ENCODE measurements at regions not wholly inside any gene's neighbourhood (a gene's known extent, or its start where the extent isn't known, plus 50 kb on each side); places are given as distances from the start of the nearest gene placed in this dataset.

DNA sequence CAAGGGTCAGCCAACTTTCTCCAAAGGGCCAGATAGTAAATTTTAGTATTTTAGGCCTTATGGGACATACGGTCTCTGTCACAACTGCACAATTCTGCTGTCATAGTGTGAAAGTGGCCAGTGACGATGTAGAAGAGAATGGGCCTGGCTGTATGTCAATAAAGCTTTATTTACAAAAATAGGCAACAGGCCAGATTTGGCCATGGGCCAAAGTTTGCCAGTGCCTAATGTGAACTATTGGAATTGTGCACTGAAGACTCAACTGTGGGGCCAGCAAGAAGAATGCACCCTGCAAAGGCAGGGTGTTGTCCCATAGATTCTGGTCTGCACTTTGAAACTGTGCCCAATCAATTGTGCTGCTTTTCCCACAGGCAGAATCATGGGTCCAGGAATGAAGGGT, 69.4 kb upstream of the PRR23E start:
- ChIA-PET POLR2A (no interaction called here), CTCF (no interaction called here)
- Histone ChIP-seq H3K4me3 (ENCODE audit: control insufficient read depth in 1 of 7, extremely low read depth in 1 of 7, insufficient read depth in 4 of 7, low read depth in 2 of 7, low read length in 6 of 7) (no peak overlapping the region), H3K4me1 (ENCODE audit: control extremely low read depth in 1 of 4, control insufficient read depth in 4 of 4, insufficient read depth in 4 of 4, low read length in 3 of 4) (no peaks in the 10 kb centered on the region), H3K9me3 (ENCODE audit: control extremely low read depth in 1 of 5, control insufficient read depth in 4 of 5, insufficient read depth in 2 of 5, low read depth in 1 of 5, low read length in 4 of 5) (peaks cover 0 to 2% (median 0%) of the 10 kb centered on the region in 5 experiments), H3K27me3 (replicated peaks in 2 of 5; ENCODE audit: control insufficient read depth in 4 of 5, insufficient read depth in 5 of 5, low read length in 4 of 5) (peaks cover 0 to 27% (median 3%) of the 10 kb centered on the region in 5 experiments), H3K27ac (ENCODE audit: insufficient read depth in 1 of 2, low read depth in 1 of 2, low read length in 2 of 2, poor library complexity in 1 of 2, severe bottlenecking in 2 of 2) (no peak overlapping the region), H3K36me3 (ENCODE audit: control insufficient read depth in 4 of 4, insufficient read depth in 4 of 4, low read length in 3 of 4) (no peaks in the 10 kb centered on the region)
- DNase-seq, result no peak
- 100% methylated on average over 2 of the region's 2 CpGs for WGBS (ENCODE audit: insufficient coverage)

GRCh38 chr3:127124120-127124519, 68.8 kb upstream of the PRR23E start:
- peaks cover 0 to 27% (median 3%) of the 10 kb centered on the region in 5 experiments for H3K27me3 ChIP-seq (replicated peaks in 2 of 5; ENCODE audit: control insufficient read depth in 4 of 5, insufficient read depth in 5 of 5, low read length in 4 of 5)
- peaks cover 0 to 2% (median 0%) of the 10 kb centered on the region in 5 experiments for H3K9me3 ChIP-seq (ENCODE audit: control extremely low read depth in 1 of 5, control insufficient read depth in 4 of 5, insufficient read depth in 2 of 5, low read depth in 1 of 5, low read length in 4 of 5)
- CTCF ChIA-PET, result no interaction called here
- 89% methylated on average over 1 of the region's 4 CpGs for WGBS (ENCODE audit: insufficient coverage)
- no peak for DNase-seq
- H3K36me3 ChIP-seq (ENCODE audit: control insufficient read depth in 4 of 4, insufficient read depth in 4 of 4, low read length in 3 of 4), result no peaks in the 10 kb centered on the region
- POLR2A ChIA-PET, result no interaction called here
- no peak overlapping the region for H3K4me3 ChIP-seq (ENCODE audit: control insufficient read depth in 1 of 7, extremely low read depth in 1 of 7, insufficient read depth in 4 of 7, low read depth in 2 of 7, low read length in 6 of 7)
- no peak overlapping the region for H3K27ac ChIP-seq (ENCODE audit: insufficient read depth in 1 of 2, low read depth in 1 of 2, low read length in 2 of 2, poor library complexity in 1 of 2, severe bottlenecking in 2 of 2)
- no peaks in the 10 kb centered on the region for H3K4me1 ChIP-seq (ENCODE audit: control extremely low read depth in 1 of 4, control insufficient read depth in 4 of 4, insufficient read depth in 4 of 4, low read length in 3 of 4)

GRCh38 chr3:127131424-127132170, 61.3 kb upstream of the PRR23E start:
- ChIA-PET POLR2A (no interaction called here), CTCF (interaction anchor here (1.0 kb wide), 1 partner anchor 10 kb away, joined by 4 read pairs; no protein-coding TSS in a partner anchor)
- Histone ChIP-seq H3K4me1 (ENCODE audit: control extremely low read depth in 1 of 4, control insufficient read depth in 4 of 4, insufficient read depth in 4 of 4, low read length in 3 of 4) (peaks cover 0 to 10% (median 2%) of the 10 kb centered on the region in 4 experiments), H3K27me3 (replicated peaks in 2 of 5; ENCODE audit: control insufficient read depth in 4 of 5, insufficient read depth in 5 of 5, low read length in 4 of 5) (peaks cover 0 to 61% (median 28%) of the 10 kb centered on the region in 5 experiments), H3K36me3 (ENCODE audit: control insufficient read depth in 4 of 4, insufficient read depth in 4 of 4, low read length in 3 of 4) (no peaks in the 10 kb centered on the region), H3K27ac (ENCODE audit: insufficient read depth in 1 of 2, low read depth in 1 of 2, low read length in 2 of 2, poor library complexity in 1 of 2, severe bottlenecking in 2 of 2) (no peak overlapping the region), H3K9me3 (ENCODE audit: control extremely low read depth in 1 of 5, control insufficient read depth in 4 of 5, insufficient read depth in 2 of 5, low read depth in 1 of 5, low read length in 4 of 5) (no peaks in the 10 kb centered on the region), H3K4me3 (ENCODE audit: control insufficient read depth in 1 of 7, extremely low read depth in 1 of 7, insufficient read depth in 4 of 7, low read depth in 2 of 7, low read length in 6 of 7) (no peak overlapping the region)
- DNase-seq, result no peak
- WGBS (ENCODE audit: insufficient coverage), result 91% methylated on average over 6 of the region's 10 CpGs

- DNase-seq, result no peak
- H3K4me1 ChIP-seq (ENCODE audit: control extremely low read depth in 1 of 4, control insufficient read depth in 4 of 4, insufficient read depth in 4 of 4, low read length in 3 of 4), result peaks cover 0 to 10% (median 2%) of the 10 kb centered on the region in 4 experiments
- H3K36me3 ChIP-seq (ENCODE audit: control insufficient read depth in 4 of 4, insufficient read depth in 4 of 4, low read length in 3 of 4), result no peaks in the 10 kb centered on the region
- CTCF ChIA-PET, result no interaction called here
- peaks cover 0 to 69% (median 33%) of the 10 kb centered on the region in 5 experiments for H3K27me3 ChIP-seq (replicated peaks in 2 of 5; ENCODE audit: control insufficient read depth in 4 of 5, insufficient read depth in 5 of 5, low read length in 4 of 5)
- no peaks in the 10 kb centered on the region for H3K9me3 ChIP-seq (ENCODE audit: control extremely low read depth in 1 of 5, control insufficient read depth in 4 of 5, insufficient read depth in 2 of 5, low read depth in 1 of 5, low read length in 4 of 5)
- POLR2A ChIA-PET, result no interaction called here
- 53% methylated on average over 5 of the region's 5 CpGs for WGBS (ENCODE audit: insufficient coverage)
- H3K27ac ChIP-seq (ENCODE audit: insufficient read depth in 1 of 2, low read depth in 1 of 2, low read length in 2 of 2, poor library complexity in 1 of 2, severe bottlenecking in 2 of 2), result no peak overlapping the region
- H3K4me3 ChIP-seq (ENCODE audit: control insufficient read depth in 1 of 7, extremely low read depth in 1 of 7, insufficient read depth in 4 of 7, low read depth in 2 of 7, low read length in 6 of 7), result no peak overlapping the region
Observed at GRCh38 chr3:127132876-127133275, 60.1 kb upstream of the PRR23E start.

- no peak overlapping the region for H3K27ac ChIP-seq (ENCODE audit: insufficient read depth in 1 of 2, low read depth in 1 of 2, low read length in 2 of 2, poor library complexity in 1 of 2, severe bottlenecking in 2 of 2)
- no peak overlapping the region for H3K4me3 ChIP-seq (ENCODE audit: control insufficient read depth in 1 of 7, extremely low read depth in 1 of 7, insufficient read depth in 4 of 7, low read depth in 2 of 7, low read length in 6 of 7)
- 98% methylated on average over 5 of the region's 5 CpGs for WGBS (ENCODE audit: insufficient coverage)
- peaks cover 0 to 10% (median 2%) of the 10 kb centered on the region in 4 experiments for H3K4me1 ChIP-seq (ENCODE audit: control extremely low read depth in 1 of 4, control insufficient read depth in 4 of 4, insufficient read depth in 4 of 4, low read length in 3 of 4)
- no peak for DNase-seq
- H3K27me3 ChIP-seq (replicated peaks in 2 of 5; ENCODE audit: control insufficient read depth in 4 of 5, insufficient read depth in 5 of 5, low read length in 4 of 5), result peaks cover 0 to 76% (median 37%) of the 10 kb centered on the region in 5 experiments
- POLR2A ChIA-PET, result no interaction called here
- CTCF ChIA-PET, result no interaction called here
- H3K9me3 ChIP-seq (ENCODE audit: control extremely low read depth in 1 of 5, control insufficient read depth in 4 of 5, insufficient read depth in 2 of 5, low read depth in 1 of 5, low read length in 4 of 5), result no peaks in the 10 kb centered on the region
- no peaks in the 10 kb centered on the region for H3K36me3 ChIP-seq (ENCODE audit: control insufficient read depth in 4 of 4, insufficient read depth in 4 of 4, low read length in 3 of 4)
Observed at GRCh38 chr3:127133971-127134370, 59.0 kb upstream of the PRR23E start.

- Histone ChIP-seq H3K36me3 (ENCODE audit: control insufficient read depth in 4 of 4, insufficient read depth in 4 of 4, low read length in 3 of 4) (no peaks in the 10 kb centered on the region), H3K27ac (ENCODE audit: insufficient read depth in 1 of 2, low read depth in 1 of 2, low read length in 2 of 2, poor library complexity in 1 of 2, severe bottlenecking in 2 of 2) (no peak overlapping the region), H3K4me3 (ENCODE audit: control insufficient read depth in 1 of 7, extremely low read depth in 1 of 7, insufficient read depth in 4 of 7, low read depth in 2 of 7, low read length in 6 of 7) (no peak overlapping the region), H3K9me3 (ENCODE audit: control extremely low read depth in 1 of 5, control insufficient read depth in 4 of 5, insufficient read depth in 2 of 5, low read depth in 1 of 5, low read length in 4 of 5) (no peaks in the 10 kb centered on the region), H3K27me3 (replicated peaks in 2 of 5; ENCODE audit: control insufficient read depth in 4 of 5, insufficient read depth in 5 of 5, low read length in 4 of 5) (peaks cover 0 to 80% (median 37%) of the 10 kb centered on the region in 5 experiments), H3K4me1 (ENCODE audit: control extremely low read depth in 1 of 4, control insufficient read depth in 4 of 4, insufficient read depth in 4 of 4, low read length in 3 of 4) (peaks cover 0 to 10% (median 2%) of the 10 kb centered on the region in 4 experiments)
- POLR2A ChIA-PET, result no interaction called here
- 69% methylated on average over 6 of the region's 7 CpGs for WGBS (ENCODE audit: insufficient coverage)
- CTCF ChIA-PET, result no interaction called here
- no peak for DNase-seq
Observed at GRCh38 chr3:127134466-127134865, 58.5 kb upstream of the PRR23E start.

DNA sequence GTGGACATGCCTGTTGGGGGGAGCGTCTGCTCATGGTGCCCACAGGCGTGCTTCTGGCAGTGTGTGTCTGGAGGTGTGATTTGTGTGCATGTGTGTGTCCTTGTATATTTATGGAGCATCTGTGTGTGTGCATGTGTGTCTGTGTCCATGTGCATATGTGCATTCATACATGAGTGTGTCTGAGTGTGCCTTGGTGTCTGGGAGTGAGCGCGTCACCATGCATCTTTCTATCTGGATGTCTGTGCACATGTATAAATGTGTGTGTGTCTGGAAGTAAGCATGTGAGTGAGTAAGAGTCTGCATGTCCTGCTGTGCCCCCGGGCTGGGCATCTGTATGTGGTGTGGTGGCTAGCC, 58.1 kb upstream of the PRR23E start:
- Histone ChIP-seq H3K27ac (ENCODE audit: insufficient read depth in 1 of 2, low read depth in 1 of 2, low read length in 2 of 2, poor library complexity in 1 of 2, severe bottlenecking in 2 of 2) (no peak overlapping the region), H3K9me3 (ENCODE audit: control extremely low read depth in 1 of 5, control insufficient read depth in 4 of 5, insufficient read depth in 2 of 5, low read depth in 1 of 5, low read length in 4 of 5) (no peaks in the 10 kb centered on the region), H3K27me3 (replicated peaks in 2 of 5; ENCODE audit: control insufficient read depth in 4 of 5, insufficient read depth in 5 of 5, low read length in 4 of 5) (peaks cover 0 to 80% (median 37%) of the 10 kb centered on the region in 5 experiments), H3K4me1 (ENCODE audit: control extremely low read depth in 1 of 4, control insufficient read depth in 4 of 4, insufficient read depth in 4 of 4, low read length in 3 of 4) (peaks cover 0 to 10% (median 2%) of the 10 kb centered on the region in 4 experiments), H3K4me3 (ENCODE audit: control insufficient read depth in 1 of 7, extremely low read depth in 1 of 7, insufficient read depth in 4 of 7, low read depth in 2 of 7, low read length in 6 of 7) (no peak overlapping the region), H3K36me3 (ENCODE audit: control insufficient read depth in 4 of 4, insufficient read depth in 4 of 4, low read length in 3 of 4) (no peaks in the 10 kb centered on the region)
- WGBS (ENCODE audit: insufficient coverage), result 91% methylated on average over 3 of the region's 5 CpGs
- ChIA-PET CTCF (no interaction called here), POLR2A (no interaction called here)
- DNase-seq, result no peak

Data from common myeloid progenitor, CD34-positive (primary cell).